DMS 273 treated with DMSO at 0.1 percent for 48 hours (cell line): ENCODE measurements at regions not wholly inside any gene's neighbourhood (a gene's known extent, or its start where the extent isn't known, plus 50 kb on each side); places are given as distances from the start of the nearest gene placed in this dataset.
"Not testable (repeated sequence)": the region's sequence is repeated elsewhere in the genome, so short reads cannot be mapped to it uniquely, and the experiment has no call there.

Source experiments
- DNase-seq: peaks from one replicate; lab custom pipeline; 2025; lab: John Stamatoyannopoulos, UW

DNA sequence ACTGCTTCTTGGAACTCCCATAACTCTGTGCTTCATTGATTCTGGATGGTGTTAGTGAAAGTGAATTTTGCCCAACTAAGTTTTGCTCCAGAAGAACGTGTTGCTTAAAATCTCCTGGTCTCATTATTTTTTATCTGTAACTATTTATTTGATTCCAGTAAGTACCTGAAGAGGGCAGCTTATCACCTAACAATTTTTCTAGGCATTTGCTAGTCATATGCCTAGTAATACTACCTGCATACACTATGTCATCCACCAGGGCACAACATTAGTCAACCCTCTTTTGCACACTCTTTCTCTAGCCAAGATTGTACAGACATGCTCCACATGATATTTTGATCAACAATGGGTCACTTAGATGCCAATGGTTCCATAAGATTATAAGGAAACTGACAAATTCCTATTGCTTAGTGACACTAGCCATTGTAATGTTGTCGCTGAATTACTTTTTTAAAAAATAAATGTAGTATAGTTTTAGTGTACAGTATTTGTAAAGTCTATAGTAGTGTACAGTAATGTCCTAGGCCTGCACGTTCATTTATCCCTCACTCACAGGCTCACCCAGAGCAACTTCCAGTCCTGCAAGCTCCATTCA lies 499.9 kb upstream of the AADAT start:
- DNase-seq: peak; percentile 3

DNA sequence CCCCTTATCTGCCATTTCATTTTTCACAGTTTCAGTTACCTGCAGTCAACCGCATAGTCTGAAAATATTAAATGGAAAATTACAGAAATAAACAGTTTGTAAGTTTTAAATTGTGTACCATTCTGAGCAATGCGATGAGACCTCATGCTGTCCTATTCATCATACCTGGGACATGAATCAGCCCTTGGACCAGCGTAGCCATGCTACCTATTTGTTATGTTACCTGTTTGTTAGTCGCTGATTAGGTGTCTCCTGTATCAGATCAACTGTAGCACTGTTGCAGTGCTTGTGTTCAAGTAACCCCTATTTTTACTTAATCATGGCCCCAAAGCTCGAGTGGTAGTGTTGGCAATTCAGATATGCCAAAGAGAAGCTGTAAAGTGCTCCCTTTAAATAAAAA lies 492.2 kb upstream of the AADAT start:
- no peak for DNase-seq

DNA sequence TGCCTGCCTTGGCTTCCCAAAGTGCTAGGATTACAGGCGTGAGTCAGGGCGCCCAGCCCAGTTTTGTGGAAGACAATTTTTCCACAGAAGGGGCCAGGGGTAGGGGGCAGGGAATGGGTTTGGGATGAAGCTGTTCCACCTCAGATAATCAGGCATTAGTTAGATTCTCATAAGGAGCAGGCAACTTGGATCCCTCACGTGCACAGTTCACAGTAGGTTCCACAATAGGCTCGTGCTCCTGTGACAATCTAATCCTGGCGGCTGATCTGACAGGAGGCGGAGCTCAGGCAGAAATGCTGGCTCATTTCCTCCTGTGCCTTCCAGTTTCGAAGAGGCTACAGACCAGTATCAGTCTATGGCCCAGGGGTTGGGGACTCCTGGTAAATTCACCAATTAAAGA lies 491.6 kb upstream of the AADAT start:
- no peak for DNase-seq

DNA sequence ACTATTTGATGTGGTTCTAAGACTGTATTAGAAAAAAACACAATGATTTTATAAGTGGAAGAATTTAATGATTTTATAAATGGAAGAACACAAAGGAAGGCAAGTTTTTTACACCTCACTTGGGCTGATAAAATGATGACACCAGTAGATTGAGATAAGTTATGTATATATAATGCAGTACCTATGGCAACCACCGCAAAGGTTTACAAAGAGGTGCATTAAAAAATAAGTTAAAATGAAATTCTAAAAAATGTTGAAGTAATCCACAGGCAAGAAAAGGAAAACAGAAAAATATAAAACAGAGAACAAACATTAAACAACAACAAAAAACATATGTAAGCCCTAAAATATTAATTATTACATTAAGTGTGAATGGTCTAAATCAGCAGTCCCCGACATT lies 490.9 kb upstream of the AADAT start:
- no peak for DNase-seq

DNA sequence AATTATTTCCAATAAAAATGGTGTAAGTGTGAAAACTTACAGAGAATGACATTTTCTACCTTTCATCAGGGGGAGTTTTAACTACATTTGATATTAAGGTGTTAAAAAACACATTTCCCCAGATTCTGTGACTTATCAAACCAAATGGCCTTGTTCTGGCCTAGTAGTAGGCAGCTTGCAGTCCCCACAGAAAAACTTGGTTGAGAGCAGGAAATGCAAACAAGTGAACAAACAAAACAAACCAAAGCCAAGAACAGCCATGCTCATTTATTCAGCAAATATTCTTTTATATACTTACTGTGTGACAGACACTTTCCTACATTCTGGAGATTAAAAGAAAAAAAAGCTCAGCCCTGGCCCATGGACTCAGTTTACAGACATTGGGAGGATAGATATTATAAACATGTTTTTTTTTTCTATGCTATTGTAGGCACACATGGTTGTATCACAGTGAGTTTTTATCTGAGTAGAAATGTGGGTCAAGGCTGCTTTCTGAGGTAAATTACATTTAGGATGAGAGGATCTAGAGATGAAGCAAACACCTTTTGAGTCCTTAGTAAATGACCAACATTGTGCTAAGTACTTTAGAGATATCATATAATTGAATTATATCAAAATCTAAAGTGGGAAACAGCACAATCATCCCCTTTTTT lies 449.2 kb upstream of the AADAT start:
- DNase-seq: no peak

DNA sequence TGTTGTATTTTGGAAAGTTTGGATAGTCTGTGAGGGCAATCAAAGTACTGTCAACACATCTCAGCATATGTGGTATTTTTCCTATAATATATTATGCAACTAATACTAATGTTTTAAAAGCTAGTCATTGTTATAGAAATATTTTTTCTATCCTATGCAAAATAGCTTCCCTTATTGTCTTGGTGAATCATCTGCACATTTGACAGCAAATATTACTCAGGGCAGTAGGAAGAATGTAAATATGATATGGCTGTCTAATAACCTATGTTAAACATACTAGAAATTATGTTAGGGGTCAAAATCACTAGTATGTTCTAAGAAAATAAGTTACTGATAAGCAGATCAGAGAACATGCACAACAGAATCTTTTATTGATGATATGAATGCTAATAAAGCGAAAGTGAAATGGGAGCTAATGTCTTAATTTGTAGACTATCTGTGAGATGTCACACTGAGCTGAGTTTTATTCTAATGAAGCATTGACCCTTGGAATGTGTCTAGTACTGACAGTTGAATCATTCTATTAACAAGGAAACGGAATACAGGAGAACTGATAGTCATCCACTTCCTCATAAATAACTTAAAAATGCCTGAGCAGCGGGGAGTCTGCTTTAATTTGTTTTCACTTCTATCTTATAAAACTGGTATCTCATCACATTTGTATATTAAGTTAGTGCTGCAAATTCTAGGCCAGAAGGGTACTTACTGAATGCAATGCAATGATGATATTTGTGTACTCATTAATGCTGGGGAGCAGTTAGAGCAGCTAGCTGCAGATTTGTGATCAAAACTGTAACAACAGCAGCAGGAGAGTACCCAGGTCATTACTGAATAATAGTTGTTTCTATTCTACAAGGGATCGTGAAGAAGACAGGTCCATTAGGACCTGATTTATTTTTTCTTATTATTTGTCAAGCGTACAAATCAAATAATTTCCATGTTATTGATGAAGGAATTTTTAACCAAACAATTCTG lies 440.3 kb upstream of the AADAT start:
- no peak for DNase-seq

DNA sequence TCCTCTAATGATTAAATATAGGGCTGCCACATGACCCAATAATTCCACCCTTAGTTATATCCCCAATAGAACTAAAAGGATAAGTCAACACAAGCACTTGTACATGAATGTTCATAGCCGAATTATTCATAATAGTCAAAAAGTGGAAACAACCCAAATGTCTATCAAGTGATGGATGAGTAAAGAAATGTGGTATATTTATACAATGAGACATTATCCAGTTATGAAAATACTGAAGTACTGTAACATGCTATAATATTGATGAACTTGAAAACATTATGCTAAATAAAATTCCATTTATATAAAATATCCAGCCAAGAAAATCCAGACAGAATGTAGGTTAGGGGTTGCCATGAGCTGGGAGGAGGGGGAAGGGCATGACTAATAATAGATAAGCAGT lies 436.7 kb upstream of the AADAT start:
- DNase-seq: no peak

DNA sequence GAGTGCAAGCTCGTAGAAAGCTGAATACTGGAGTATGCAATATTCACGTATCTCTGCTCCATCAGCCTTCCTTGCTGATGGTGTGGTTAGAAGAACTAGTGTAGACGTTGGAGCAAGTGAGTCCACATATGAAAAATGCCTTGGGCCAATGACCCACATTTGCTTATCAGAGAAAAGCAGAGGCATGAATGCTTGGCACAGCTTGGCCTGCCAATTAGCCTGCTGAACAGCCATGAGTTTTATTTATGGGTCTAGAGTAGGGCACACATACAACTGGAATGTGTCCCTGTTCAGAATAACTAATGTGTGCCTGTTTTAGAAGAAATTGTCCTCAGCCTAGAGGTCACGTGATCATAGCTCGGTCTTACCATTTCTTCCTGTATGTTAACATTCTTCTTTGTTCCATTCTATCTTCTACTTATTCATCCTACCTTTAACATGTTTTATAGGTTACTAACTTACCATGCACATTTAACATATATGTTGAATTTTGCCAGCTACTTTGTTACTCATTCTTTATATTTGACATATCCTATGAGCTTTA lies 432.7 kb upstream of the AADAT start:
- DNase-seq: no peak

DNA sequence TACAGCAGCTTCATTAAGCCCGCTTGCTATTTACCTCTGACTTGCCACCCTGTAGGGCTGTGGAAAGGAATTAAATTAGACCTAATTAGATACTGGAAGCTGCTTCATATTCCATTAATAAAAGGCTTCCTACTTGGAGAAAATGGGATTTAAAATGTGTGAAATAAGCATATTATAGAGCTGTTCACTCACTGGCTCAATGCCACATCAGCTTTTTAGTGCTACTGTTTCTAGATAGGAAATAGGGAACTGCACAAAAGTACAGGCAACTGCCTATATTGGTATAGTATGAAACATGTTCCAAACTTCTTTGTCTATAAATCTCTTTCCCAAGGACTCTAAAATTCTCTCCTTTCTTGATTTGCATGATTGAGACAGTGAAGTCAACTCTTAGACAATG lies 407.9 kb upstream of the AADAT start:
- DNase-seq: no peak

DNA sequence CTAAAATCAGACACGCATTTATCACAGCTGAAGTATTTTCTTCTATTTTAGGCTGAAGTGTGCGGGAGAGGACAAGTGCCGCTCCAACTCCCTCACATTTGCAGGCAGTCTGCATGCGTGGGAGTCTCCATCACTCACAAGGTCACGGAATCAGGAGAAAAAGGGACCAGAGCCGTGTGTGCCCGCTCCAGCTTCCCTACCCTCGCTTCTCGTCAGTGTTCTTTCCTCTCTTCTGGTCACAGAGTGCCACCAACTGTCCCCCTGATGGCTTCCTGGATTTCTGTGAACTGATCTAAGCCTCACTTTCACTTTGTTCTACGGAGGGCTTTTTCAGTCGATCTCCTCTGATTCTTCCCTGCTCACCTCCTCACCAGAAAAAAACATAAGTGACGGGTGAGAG lies 407.4 kb upstream of the AADAT start:
- DNase-seq: no peak

DNA sequence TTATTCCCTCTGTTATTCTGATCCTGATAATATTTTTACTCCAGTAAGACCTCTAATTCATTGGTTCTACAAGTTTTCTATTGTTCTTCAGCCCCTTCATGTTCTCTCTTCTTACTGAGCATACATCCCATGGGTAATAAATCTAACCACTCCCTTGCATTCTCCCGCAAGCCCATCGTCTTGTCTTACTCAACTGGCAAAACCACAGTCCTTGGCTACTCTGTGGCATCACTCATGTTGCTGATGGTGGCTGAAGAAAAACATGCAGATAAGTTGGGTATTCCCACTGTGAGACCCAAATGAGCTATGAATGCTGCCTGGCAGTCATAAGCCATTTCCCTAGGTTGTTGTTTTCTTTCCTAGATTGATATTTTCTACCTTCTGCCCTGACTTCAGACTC lies 402.2 kb upstream of the AADAT start:
- DNase-seq: no peak

DNA sequence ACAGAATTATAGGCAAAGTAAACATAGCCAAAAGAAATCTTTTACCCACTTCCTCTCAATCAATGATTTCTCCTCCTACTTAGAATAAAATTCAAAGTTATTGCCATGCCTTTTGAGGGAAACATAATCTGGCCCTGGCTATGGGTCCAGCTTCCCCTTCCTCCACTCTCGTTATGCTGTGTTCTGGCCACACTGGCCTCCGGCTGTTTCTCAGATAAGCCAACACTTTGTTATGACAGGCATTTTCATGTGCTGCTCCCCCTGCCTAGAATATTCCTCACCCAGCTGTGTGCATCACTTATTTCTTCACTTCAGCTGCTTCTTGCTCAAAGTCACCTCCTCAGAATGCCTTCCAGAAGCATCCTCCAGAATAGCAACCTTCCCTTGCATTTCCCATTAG lies 386.6 kb upstream of the AADAT start:
- no peak for DNase-seq

DNA sequence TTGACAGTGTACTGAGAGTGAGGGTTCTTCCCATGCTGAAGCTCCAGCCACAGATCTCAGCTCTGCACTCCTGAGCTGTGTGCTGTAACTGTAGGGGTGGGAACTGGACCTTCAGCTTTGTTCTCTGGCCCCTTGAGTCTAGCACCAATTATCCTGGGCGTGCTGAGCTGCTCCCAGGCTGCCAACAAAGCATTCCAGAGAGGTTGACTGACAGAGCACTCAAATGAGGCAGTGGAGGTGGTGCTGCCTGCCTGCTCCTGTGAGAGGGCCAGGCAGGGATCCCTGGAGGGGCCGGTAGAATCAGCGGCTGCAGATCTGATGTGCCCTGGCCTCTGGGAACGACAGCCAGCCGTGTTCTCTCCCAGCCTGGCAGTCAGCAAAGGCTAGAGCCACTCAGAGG lies 375.7 kb upstream of the AADAT start:
- DNase-seq: no peak

DNA sequence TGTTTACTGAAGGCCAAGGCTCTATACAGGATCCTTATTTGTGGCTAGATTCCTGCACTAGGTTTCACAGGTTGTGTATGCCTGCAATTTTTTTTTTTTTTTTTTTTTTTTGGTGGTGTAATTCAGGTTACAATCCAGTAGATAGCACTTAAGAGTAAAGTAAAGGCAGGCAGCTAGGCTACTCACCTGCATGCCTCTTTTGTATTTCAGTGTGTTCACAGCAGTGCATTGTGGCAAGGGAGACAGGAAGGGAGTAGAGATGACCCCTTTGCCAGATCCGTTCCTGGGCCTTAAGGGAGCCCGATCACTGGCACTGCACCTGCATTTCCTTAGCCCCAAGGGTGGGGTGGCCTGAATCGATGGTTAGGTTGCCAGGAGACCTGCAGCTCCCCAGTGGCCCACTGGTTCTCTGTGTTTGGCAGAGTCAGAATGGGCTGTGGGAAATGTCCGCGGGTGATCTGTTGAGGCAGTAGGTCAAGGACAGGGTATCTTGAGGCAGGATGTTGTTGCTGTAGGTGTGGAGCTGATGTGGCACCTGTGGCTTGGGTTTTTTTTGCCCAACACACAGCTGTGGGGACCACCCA lies 374.9 kb upstream of the AADAT start:
- no peak for DNase-seq

DNA sequence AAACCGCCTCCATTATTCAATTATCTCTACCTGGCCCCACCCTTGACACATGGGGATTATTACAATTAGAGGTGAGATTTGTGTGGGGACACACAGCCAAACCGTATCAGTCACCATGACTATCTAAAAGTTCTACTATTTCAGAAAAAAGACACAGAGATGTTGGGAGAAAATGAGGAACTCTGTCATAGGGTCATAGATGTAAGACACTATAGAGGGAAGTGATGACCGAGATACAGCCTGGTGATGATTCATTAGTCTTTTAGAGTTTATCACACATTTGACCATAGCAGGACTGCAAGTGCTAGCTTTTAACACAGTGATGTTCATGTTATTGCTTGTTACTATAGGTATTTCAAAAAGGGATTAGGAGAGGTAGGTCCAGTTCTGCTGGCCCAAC lies 357.0 kb upstream of the AADAT start:
- DNase-seq: no peak

DNA sequence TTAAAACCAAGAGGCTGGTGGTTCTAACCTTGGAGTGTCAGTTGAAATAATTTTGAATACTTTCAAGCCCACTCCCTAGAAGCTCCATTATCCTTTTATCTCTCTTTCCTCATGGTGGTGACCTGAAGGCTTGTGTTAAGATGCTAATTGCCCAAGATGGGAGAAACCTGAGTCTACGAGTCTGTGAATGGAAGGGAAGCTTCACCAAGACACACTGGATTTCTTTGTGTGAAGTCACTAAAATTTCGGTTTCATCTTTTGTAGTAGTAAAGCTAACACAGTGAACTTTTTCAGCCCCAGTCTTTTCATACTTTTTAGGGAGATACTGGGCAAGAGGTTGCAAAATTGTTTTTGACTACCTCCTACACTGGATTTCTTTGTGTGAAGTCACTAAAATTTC lies 351.4 kb upstream of the AADAT start:
- DNase-seq: not testable (repeated sequence)

DNA sequence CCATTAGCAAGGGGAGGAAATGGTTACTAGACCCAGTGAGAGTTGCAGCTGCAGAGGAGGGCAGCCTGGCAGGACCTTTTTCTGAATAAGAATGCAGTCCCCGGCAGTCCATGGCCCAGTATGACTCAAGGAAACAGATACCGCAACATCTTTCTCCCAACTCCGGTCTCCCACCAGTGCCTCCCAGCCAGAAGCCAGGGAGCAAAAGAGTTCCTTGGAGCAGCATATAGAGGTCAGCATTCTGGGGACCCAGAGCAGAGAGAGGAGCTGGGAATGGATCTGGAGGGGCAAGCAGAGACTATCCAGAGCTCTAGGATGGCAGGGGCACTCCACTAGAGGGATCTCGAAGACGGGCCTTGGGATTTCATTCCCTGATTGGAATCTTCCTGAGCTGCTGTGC lies 339.2 kb upstream of the AADAT start:
- no peak for DNase-seq

DNA sequence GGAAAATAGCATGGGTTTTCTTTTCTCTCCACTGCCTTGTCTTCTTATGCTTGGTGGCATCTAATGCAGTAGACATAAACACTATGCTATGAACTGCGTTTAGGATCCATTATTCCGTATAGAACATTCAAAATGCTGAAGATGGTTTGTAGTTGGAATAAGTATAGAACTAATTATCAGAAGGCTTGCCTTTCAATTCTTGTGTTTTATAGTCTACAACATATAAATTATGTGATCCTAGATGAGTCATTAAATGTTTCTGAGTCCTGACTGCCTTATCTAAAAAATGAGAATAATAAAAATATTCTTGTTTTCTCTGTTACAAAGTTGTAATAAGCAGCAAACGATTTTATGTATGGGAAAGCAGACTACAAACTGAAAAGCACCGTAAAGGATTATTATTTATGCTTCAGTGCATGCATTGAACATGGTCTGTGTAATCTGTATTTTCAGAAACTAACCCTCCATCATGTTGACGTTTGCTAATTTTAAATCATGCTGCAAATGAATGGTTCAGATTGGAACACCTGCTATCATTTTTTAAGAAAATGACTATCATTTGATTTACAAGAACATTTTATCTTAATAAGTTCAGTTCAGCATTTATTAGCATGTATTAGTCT lies 335.9 kb upstream of the AADAT start:
- DNase-seq: no peak

DNA sequence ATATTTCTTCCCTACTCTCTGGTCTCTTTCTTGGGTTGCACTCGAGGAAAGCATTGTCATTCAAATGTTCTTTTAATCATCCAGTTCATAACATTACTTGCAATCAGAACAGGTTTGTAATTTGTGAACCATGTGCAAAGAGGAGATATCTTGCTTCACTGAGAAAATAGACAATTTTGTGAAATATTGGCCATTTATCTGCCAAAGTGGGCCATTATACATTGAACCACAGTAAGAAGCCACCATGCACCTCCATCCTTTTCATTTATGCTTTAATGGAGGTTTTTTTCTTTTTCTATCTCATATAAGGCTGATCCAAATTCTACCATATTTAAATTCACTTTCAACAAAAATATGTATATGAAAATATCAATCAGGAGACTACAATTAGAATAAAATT lies 335.3 kb upstream of the AADAT start:
- no peak for DNase-seq

DNA sequence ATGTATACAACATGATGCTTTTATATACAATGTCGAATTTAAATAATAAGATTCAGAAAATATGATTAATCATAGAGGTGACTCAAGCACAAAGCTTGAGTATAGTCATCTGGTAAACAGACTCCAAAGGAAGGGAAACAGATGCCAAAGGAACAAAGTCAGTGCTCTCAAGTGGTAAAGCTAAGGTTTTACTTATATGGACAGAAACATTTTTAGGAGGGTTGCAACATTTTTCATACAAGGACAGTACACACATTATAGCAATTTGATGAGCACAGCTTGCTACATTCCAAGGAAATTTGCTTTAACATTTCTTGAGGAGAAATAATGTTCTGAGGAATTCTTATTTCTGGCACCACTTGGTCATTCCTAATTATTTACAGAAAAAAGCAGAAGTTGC lies 333.4 kb upstream of the AADAT start:
- DNase-seq: no peak

DNA sequence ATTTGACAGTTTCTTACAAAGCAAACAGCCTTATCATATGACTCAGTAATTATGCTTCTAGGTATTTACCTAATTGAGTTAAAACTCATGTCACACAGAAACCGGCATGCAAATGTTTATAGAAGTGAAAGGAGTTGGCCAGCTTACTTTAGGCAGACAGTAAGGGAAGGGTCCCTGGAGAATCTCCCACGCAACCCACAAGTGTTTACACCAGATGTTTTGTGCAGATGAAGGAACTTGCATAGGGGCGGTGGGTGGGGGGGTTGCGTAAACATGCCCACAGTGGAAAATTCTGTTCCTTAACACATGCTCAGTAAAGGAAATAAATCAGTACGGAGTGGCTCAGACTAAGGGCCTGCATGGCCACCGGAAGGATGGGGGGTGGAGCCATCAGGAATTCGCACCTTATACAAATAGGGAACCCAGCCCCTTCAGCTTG lies 330.5 kb upstream of the AADAT start:
- DNase-seq: no peak

DNA sequence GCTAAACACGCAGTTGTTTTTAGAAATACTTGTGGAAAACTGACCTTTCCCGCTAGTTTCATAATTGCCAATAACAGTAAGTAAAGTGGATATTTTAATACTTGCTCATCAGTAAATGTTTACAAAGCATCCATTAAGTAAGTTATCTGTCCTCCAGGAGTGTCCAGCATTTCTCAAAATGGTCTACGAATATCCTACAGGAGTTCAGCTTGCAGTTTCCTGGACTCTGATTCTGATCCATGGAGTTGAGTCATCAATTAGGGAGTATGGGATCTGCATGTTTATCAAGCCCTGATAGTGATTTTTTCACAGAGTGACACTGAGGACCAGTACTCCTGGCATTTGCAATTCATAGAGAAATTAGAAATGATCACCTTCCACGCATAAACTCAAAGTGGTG lies 325.2 kb upstream of the AADAT start:
- no peak for DNase-seq
